Fibroblast of skin of back (primary cell): ENCODE measurements at regions not wholly inside any gene's neighbourhood (a gene's known extent, or its start where the extent isn't known, plus 50 kb on each side); places are given as distances from the start of the nearest gene placed in this dataset.

Experiments used
- DNase-seq: peaks from one replicate; pipeline ENCODE4 v3.0.0-alpha.2; 2013

- no peak for DNase-seq
These were observed 69.4 kb upstream of the STXBP5L start for GRCh38 chr3:120838441-120839091.

GRCh38 chr3:120839120-120839519 lies 68.9 kb upstream of the STXBP5L start:
- DNase-seq: no peak

- no peak for DNase-seq
These were observed 66.7 kb upstream of the STXBP5L start for GRCh38 chr3:120841264-120841663.

- no peak for DNase-seq
These were observed 61.9 kb upstream of the STXBP5L start for GRCh38 chr3:120846073-120846472.

- peak; percentile 1 for DNase-seq
These were observed 59.5 kb upstream of the STXBP5L start for GRCh38 chr3:120848503-120848902.

GRCh38 chr3:120850381-120851295 lies 57.4 kb upstream of the STXBP5L start:
- no peak for DNase-seq

- DNase-seq: no peak
These were observed 55.6 kb upstream of the STXBP5L start for GRCh38 chr3:120852412-120852811.

- DNase-seq: no peak
These were observed 54.6 kb upstream of the STXBP5L start for GRCh38 chr3:120853416-120853815.

GRCh38 chr3:120854908-120855526 lies 53.0 kb upstream of the STXBP5L start:
- no peak for DNase-seq

GRCh38 chr3:120855665-120856437 lies 52.2 kb upstream of the STXBP5L start:
- peak; percentile 70 for DNase-seq
